Mesenchymal stem cell (in vitro differentiated cells and primary cell): ENCODE measurements at regions not wholly inside any gene's neighbourhood (a gene's known extent, or its start where the extent isn't known, plus 50 kb on each side); places are given as distances from the start of the nearest gene placed in this dataset.
A peak's percentile ranks its signal among the peaks of the same experiment; 100 is the strongest.

ENCODE experiments used
- DNase-seq: peaks from one replicate; pipeline ENCODE4 v3.0.0-alpha.2; 2013
- H2AFZ ChIP-seq: one replicate; pipeline ENCODE4 v1.6.1; 2013; ENCODE audit warnings: low read depth, mild to moderate bottlenecking, control low read depth, inconsistent platforms, low read length, moderate library complexity
- H2AK5ac ChIP-seq: 2 replicates; pipeline ENCODE4 v1.6.1; 2013; ENCODE audit warnings: low read length, moderate library complexity, mild to moderate bottlenecking, inconsistent platforms; ENCODE audit not compliant: severe bottlenecking
- H2BK120ac ChIP-seq: one replicate; pipeline ENCODE4 v1.6.1; 2013; ENCODE audit warnings: low read depth, mild to moderate bottlenecking, inconsistent platforms, low read length, moderate library complexity
- H2BK12ac ChIP-seq, 2 experiments: one replicate each; pipeline ENCODE4 v1.6.1; 2013; ENCODE audit warnings: inconsistent platforms in 2 of 2, low read length in 2 of 2, mild to moderate bottlenecking in 2 of 2, moderate library complexity in 2 of 2, control low read depth in 1 of 2
- H2BK15ac ChIP-seq: one replicate; pipeline ENCODE4 v1.6.1; 2013; ENCODE audit warnings: mild to moderate bottlenecking, low read depth, inconsistent platforms; ENCODE audit not compliant: poor library complexity, severe bottlenecking
- H2BK5ac ChIP-seq: 2 replicates; pipeline ENCODE4 v1.6.1; 2013; ENCODE audit warnings: low read depth, mild to moderate bottlenecking, low read length, control low read depth, inconsistent platforms; ENCODE audit not compliant: poor library complexity, severe bottlenecking
- H3K14ac ChIP-seq, 2 experiments: one replicate each; pipeline ENCODE4 v1.6.1; 2013; ENCODE audit warnings: inconsistent platforms in 2 of 2, low read length in 2 of 2, control low read depth in 1 of 2, mild to moderate bottlenecking in 1 of 2, moderate library complexity in 1 of 2
- H3K18ac ChIP-seq, 2 experiments: one replicate each; pipeline ENCODE4 v1.6.1; 2013; ENCODE audit warnings: inconsistent platforms in 2 of 2, low read length in 2 of 2, control low read depth in 1 of 2, low read depth in 1 of 2, mild to moderate bottlenecking in 1 of 2
- H3K23ac ChIP-seq, 2 experiments: one replicate each; pipeline ENCODE4 v1.6.1; 2013; ENCODE audit warnings: inconsistent platforms in 2 of 2, low read length in 2 of 2, mild to moderate bottlenecking in 2 of 2, moderate library complexity in 2 of 2, control low read depth in 1 of 2
- H3K27ac ChIP-seq: 2 replicates; pipeline ENCODE4 v1.5.1; 2013; ENCODE audit warnings: mild to moderate bottlenecking, moderate library complexity, low read length, control low read depth, inconsistent platforms; ENCODE audit not compliant: poor library complexity, severe bottlenecking
- H3K27me3 ChIP-seq, 2 experiments: 2 replicates each; pipeline versions ENCODE4 v1.6.1 to v1.7.0; 2013; ENCODE audit warnings: low read length in 2 of 2, mild to moderate bottlenecking in 2 of 2, moderate library complexity in 2 of 2, control low read depth in 1 of 2, inconsistent platforms in 1 of 2; ENCODE audit not compliant: control insufficient read depth in 1 of 2, insufficient read depth in 1 of 2
- H3K36me3 ChIP-seq, 2 experiments: 2 replicates each; pipeline versions ENCODE4 v1.6.1 to v1.7.0; 2013; ENCODE audit warnings: low read length in 2 of 2, control low read depth in 1 of 2, inconsistent platforms in 1 of 2, low read depth in 1 of 2, mild to moderate bottlenecking in 1 of 2; ENCODE audit not compliant: insufficient read depth in 2 of 2, control insufficient read depth in 1 of 2
- H3K4ac ChIP-seq, 2 experiments: one replicate each; pipeline ENCODE4 v1.6.1; 2013; ENCODE audit warnings: inconsistent platforms in 2 of 2, low read length in 2 of 2, mild to moderate bottlenecking in 2 of 2, moderate library complexity in 2 of 2, control low read depth in 1 of 2, low read depth in 1 of 2
- H3K4me1 ChIP-seq: 2 replicates; pipeline ENCODE4 v1.6.1; 2013; ENCODE audit warnings: low read depth, low read length, control low read depth; ENCODE audit not compliant: control insufficient read depth, insufficient read depth
- H3K4me2 ChIP-seq: 2 replicates; pipeline ENCODE4 v1.6.1; 2013; ENCODE audit warnings: low read length, mild to moderate bottlenecking, inconsistent platforms; ENCODE audit not compliant: poor library complexity, severe bottlenecking
- H3K4me3 ChIP-seq, 2 experiments: 2 replicates each; pipeline versions ENCODE4 v1.5.1 to v1.7.0; 2013; ENCODE audit warnings: low read length in 2 of 2, mild to moderate bottlenecking in 2 of 2, control low read depth in 1 of 2, low read depth in 1 of 2; ENCODE audit not compliant: insufficient read depth in 1 of 2
- H3K79me1 ChIP-seq: replicated peaks from 2 replicates; pipeline ENCODE4 v1.6.1; 2013; ENCODE audit warnings: mild to moderate bottlenecking, control low read depth, low read length, inconsistent platforms; ENCODE audit not compliant: poor library complexity, severe bottlenecking
- H3K9ac ChIP-seq: 2 replicates; pipeline ENCODE4 v1.7.0; 2013; ENCODE audit warnings: mild to moderate bottlenecking, low read length, moderate library complexity
- H3K9me3 ChIP-seq: 2 replicates; pipeline ENCODE4 v1.7.0; 2013; ENCODE audit warnings: mild to moderate bottlenecking, low read length; ENCODE audit not compliant: control insufficient read depth
- H4K8ac ChIP-seq: one replicate; pipeline ENCODE4 v1.6.1; 2013; ENCODE audit warnings: inconsistent platforms, mild to moderate bottlenecking, low read length, moderate library complexity
- H4K91ac ChIP-seq: one replicate; pipeline ENCODE4 v1.6.1; 2013; ENCODE audit warnings: mild to moderate bottlenecking, low read length, inconsistent platforms
- WGBS: methylation state at CpG from one replicate; pipeline ENCODE4 v1.1.7; 2013; ENCODE audit warnings: mixed read lengths; 5-methylcytosine and 5-hydroxymethylcytosine counted together

DNA sequence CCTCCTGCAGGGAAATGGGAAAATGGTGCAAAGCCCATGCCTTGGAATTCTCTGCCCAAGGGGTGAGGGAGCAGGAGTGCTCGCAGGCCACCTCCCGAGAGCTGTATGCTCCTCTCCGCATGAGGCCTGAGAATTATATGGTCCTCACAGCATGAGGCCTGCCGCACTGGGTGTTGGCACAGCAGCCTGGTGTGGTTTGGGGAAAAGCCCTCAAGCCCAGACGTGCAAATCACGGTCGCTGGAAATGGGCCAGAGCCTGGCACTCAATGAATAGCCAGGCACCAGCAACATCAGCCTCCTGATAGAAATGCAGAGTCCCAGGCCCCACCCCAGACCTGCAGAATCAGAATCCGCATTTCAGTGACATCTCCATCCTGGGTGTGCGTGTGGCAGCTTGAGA is 156.4 kb upstream of the FOXF1 start:
- WGBS: 97% methylated on average over 9 of the region's 9 CpGs
- Histone ChIP-seq H3K4me1 (peaks cover 2% of the 10 kb centered on the region), H3K9me3 (peaks cover 9% of the 10 kb centered on the region), H4K8ac (peak overlapping the region; percentile 59), H3K79me1 (no peaks in the 10 kb centered on the region), H3K27me3 (peaks cover 0 to 61% of the 10 kb centered on the region in 2 experiments), H2AFZ (no peak overlapping the region), H3K27ac (no peak overlapping the region), H3K9ac (no peak overlapping the region), H3K4me3 (no peak overlapping the region), H2BK5ac (no peak overlapping the region), H3K4me2 (no peak overlapping the region), H2BK12ac (peak overlapping the region in 1 of 2 experiments; percentile 98), H3K18ac (peak overlapping the region; percentile 56 to 92), H2BK15ac (no peak overlapping the region), H3K36me3 (no peaks in the 10 kb centered on the region), H3K4ac (peak overlapping the region; percentile 82 to 86), H2BK120ac (no peak overlapping the region), H2AK5ac (no peak overlapping the region), H3K14ac (no peak overlapping the region), H3K23ac (no peak overlapping the region), H4K91ac (peak overlapping the region; percentile 70)
- DNase-seq: no peak

DNA sequence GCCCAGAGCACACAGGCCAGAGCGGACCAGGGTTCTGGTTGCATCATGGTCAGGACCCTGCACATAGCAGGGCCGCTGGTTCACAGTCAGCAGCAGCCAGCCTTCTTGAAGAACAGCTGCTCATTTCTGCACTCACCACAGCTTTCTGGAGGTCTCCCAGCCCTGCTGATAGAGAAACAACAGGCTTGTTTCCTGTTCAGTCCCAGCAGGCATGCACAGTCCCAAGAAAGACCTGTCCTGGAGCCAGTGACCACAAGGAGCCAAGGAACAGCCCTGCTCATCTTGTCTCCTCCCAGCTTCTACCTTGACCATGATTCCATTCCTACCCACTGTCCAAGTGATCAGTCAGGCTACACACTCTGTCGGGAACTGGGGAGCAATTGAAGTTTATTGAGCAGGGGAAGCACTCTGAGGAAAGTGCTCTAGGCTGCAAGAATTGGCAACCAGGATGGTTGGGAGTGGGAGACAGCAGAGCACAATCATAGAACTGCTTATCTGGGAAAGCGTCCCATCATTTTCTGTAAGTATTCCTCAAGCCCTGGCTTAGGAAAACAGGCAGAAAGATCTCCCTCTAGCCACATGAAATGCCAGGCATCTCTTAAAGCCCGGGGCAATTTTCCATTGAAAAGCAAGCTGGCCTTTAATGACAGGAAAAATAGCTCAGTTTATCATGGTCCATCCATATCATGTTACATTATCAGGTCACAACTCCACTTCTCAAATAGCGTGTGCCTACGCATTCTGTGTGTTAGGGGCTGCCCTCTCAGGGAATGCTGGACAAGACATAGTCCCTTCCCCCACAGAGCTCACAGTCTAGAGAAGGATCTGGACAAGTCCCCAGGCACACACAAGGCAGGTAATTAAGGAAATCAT is 155.4 kb upstream of the FOXF1 start:
- H3K4me1 ChIP-seq: peaks cover 2% of the 10 kb centered on the region
- H2BK12ac ChIP-seq: peak overlapping the region; percentile 75 to 98
- H4K91ac ChIP-seq: peak overlapping the region; percentile 74
- H3K14ac ChIP-seq: peak overlapping the region in 1 of 2 experiments; percentile 93
- WGBS: 74% methylated on average over 7 of the region's 7 CpGs
- peak overlapping the region; percentile 46 to 86 for H3K4ac ChIP-seq
- peaks cover 0 to 61% of the 10 kb centered on the region in 2 experiments for H3K27me3 ChIP-seq
- peak overlapping the region; percentile 33 for H2AFZ ChIP-seq
- peaks cover 9% of the 10 kb centered on the region for H3K9me3 ChIP-seq
- H2AK5ac ChIP-seq: no peak overlapping the region
- H3K18ac ChIP-seq: peak overlapping the region; percentile 56 to 95
- no peak overlapping the region for H3K9ac ChIP-seq
- no peak overlapping the region for H3K27ac ChIP-seq
- no peak overlapping the region for H2BK5ac ChIP-seq
- peak overlapping the region; percentile 61 for H4K8ac ChIP-seq
- peak overlapping the region; percentile 26 for H2BK15ac ChIP-seq
- H3K4me2 ChIP-seq: no peak overlapping the region
- no peaks in the 10 kb centered on the region for H3K79me1 ChIP-seq
- H3K4me3 ChIP-seq: no peak overlapping the region
- peak overlapping the region in 1 of 2 experiments; percentile 96 for H3K23ac ChIP-seq
- DNase-seq: peak; percentile 74
- no peaks in the 10 kb centered on the region for H3K36me3 ChIP-seq
- H2BK120ac ChIP-seq: peak overlapping the region; percentile 62

GRCh38 chr16:86355531-86355930 is 154.8 kb upstream of the FOXF1 start:
- Histone ChIP-seq H3K4me2 (no peak overlapping the region), H3K23ac (peak overlapping the region in 1 of 2 experiments; percentile 96), H2BK12ac (peak overlapping the region; percentile 34 to 90), H3K27me3 (peaks cover 0 to 60% of the 10 kb centered on the region in 2 experiments), H3K27ac (no peak overlapping the region), H2AK5ac (no peak overlapping the region), H3K4me1 (peaks cover 2% of the 10 kb centered on the region), H3K36me3 (no peaks in the 10 kb centered on the region), H3K79me1 (no peaks in the 10 kb centered on the region), H2AFZ (peak overlapping the region; percentile 6), H4K91ac (peak overlapping the region; percentile 60), H3K4ac (peak overlapping the region; percentile 46 to 85), H2BK5ac (no peak overlapping the region), H3K18ac (peak overlapping the region in 1 of 2 experiments; percentile 95), H2BK15ac (no peak overlapping the region), H3K9me3 (peaks cover 9% of the 10 kb centered on the region), H3K14ac (peak overlapping the region in 1 of 2 experiments; percentile 93), H2BK120ac (no peak overlapping the region), H3K9ac (no peak overlapping the region), H3K4me3 (no peak overlapping the region), H4K8ac (peak overlapping the region; percentile 24)
- 45% methylated on average over 5 of the region's 5 CpGs for WGBS
- peak; percentile 82 for DNase-seq

DNA sequence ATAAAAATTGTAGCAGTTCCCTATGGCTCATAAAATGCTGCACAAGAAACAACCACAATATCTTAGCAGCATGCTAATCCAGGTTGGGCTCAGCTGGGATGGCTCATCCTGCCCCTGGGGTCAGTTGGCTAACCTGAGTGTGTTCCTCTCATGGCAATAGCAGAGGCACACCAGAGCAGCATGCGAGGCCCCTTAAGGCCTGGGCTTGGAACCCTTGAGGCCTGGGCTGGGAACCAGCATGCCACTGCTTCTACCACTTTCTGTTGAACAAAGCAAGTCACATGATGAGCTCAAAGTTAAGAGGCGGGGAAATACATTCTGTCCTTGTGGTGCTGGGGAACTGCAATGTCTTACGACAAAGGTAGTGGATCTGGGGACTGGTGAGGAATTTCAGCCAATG is 154.4 kb upstream of the FOXF1 start:
- Histone ChIP-seq H3K9ac (no peak overlapping the region), H3K18ac (peak overlapping the region; percentile 19 to 55), H3K79me1 (no peaks in the 10 kb centered on the region), H3K27ac (no peak overlapping the region), H3K23ac (no peak overlapping the region), H4K8ac (peak overlapping the region; percentile 17), H3K36me3 (no peaks in the 10 kb centered on the region), H2BK5ac (no peak overlapping the region), H3K27me3 (peaks cover 0 to 59% of the 10 kb centered on the region in 2 experiments), H3K4ac (no peak overlapping the region), H4K91ac (no peak overlapping the region), H2BK15ac (no peak overlapping the region), H2BK120ac (no peak overlapping the region), H3K14ac (no peak overlapping the region), H3K4me3 (peak overlapping the region in 1 of 2 experiments; percentile 20), H3K4me1 (peaks cover 2% of the 10 kb centered on the region), H3K9me3 (peaks cover 9% of the 10 kb centered on the region), H2AK5ac (no peak overlapping the region), H2AFZ (no peak overlapping the region), H2BK12ac (peak overlapping the region; percentile 38 to 91), H3K4me2 (no peak overlapping the region)
- 76% methylated on average over 3 of the region's 3 CpGs for WGBS
- DNase-seq: no peak
